K562 (cell line): ENCODE measurements at regions not wholly inside any gene's neighbourhood (a gene's known extent, or its start where the extent isn't known, plus 50 kb on each side); places are given as distances from the start of the nearest gene placed in this dataset.

Experiments
- ARID2 ChIP-seq: fragments of 450-650 bp; IDR thresholded peaks from 2 replicates; pipeline ENCODE4 v1.6.1; 2017; ENCODE audit warnings: antibody characterized with exemption, mild to moderate bottlenecking
- GABPB2 ChIP-seq: fragments of 250-450 bp; sonication (Bioruptor Pico); conservative IDR thresholded peaks from 2 replicates; pipeline ENCODE4 v1.5.1; 2021; ENCODE audit warnings: mild to moderate bottlenecking
- HNRNPLL ChIP-seq: fragments of 200-400 bp; formaldehyde crosslinking; IDR thresholded peaks from 2 replicates; pipeline ENCODE4 v1.6.1; 2017; ENCODE audit warnings: low read length, low read depth, mild to moderate bottlenecking; ENCODE audit not compliant: poor library complexity, severe bottlenecking
- MAFF ChIP-seq: IDR thresholded peaks from 2 replicates; pipeline ENCODE4 v1.6.1; 2012; ENCODE audit warnings: low read length, improper control_type of control experiment
- NBN ChIP-seq: fragments of 450-650 bp; IDR thresholded peaks from 2 replicates; pipeline ENCODE4 v1.6.1; 2016; ENCODE audit warnings: low read depth, mild to moderate bottlenecking
- NCOA6 ChIP-seq: fragments of 450-650 bp; IDR thresholded peaks from 2 replicates; pipeline ENCODE4 v1.6.1; 2017; ENCODE audit warnings: mild to moderate bottlenecking
- NFYB ChIP-seq: IDR thresholded peaks from 2 replicates; pipeline ENCODE4 v1.6.1; 2011; ENCODE audit warnings: mild to moderate bottlenecking, moderate library complexity; ENCODE audit not compliant: insufficient read length; ENCODE audit errors: extremely low read depth
- POLR2A ChIP-seq: fragments of 450-650 bp; conservative IDR thresholded peaks from 2 replicates; pipeline ENCODE4 v1.6.1; 2016
- SAP30 ChIP-seq: fragments of 200-600 bp; sonication (generic); IDR thresholded peaks from 2 replicates; pipeline ENCODE4 v1.6.1; 2012; ENCODE audit warnings: borderline replicate concordance, low read depth, mild to moderate bottlenecking, moderate library complexity, low read length, control low read depth, inconsistent platforms; ENCODE audit not compliant: insufficient read depth, poor library complexity, severe bottlenecking
- ZBTB17 ChIP-seq: fragments of 450-650 bp; formaldehyde crosslinking; IDR thresholded peaks from 2 replicates; pipeline ENCODE4 v1.4.0; 2020; ENCODE audit warnings: mild to moderate bottlenecking
- ZNF778 ChIP-seq: fragments of 450-650 bp; formaldehyde crosslinking; IDR thresholded peaks from 2 replicates; pipeline ENCODE4 v1.4.0; 2020; ENCODE audit warnings: mild to moderate bottlenecking, moderate library complexity
- TF ChIP-seq, protein P1 (sequence below): fragments of 450-650 bp; IDR thresholded peaks from 2 replicates; pipeline ENCODE4 v1.6.1; 2017; ENCODE audit warnings: mild to moderate bottlenecking, moderate library complexity

GRCh38 chr9:38120961-38121360 is 51.9 kb upstream of the SHB start:
- TF ChIP-seq ZNF778 (CRISPR knock-in tag) (no peak), POLR2A (no peak), HNRNPLL (no peak), GABPB2 (CRISPR knock-in tag) (no peak), NBN (no peak), SAP30 (no peak), MAFF (no peak), NCOA6 (no peak), NFYB (no peak), ARID2 (no peak), ZBTB17 (CRISPR knock-in tag) (no peak)
- TF ChIP-seq, protein P1, sequence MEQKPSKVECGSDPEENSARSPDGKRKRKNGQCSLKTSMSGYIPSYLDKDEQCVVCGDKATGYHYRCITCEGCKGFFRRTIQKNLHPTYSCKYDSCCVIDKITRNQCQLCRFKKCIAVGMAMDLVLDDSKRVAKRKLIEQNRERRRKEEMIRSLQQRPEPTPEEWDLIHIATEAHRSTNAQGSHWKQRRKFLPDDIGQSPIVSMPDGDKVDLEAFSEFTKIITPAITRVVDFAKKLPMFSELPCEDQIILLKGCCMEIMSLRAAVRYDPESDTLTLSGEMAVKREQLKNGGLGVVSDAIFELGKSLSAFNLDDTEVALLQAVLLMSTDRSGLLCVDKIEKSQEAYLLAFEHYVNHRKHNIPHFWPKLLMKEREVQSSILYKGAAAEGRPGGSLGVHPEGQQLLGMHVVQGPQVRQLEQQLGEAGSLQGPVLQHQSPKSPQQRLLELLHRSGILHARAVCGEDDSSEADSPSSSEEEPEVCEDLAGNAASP = no peak
